ENCODE measurements at regions not wholly inside any gene's neighbourhood (a gene's known extent, or its start where the extent isn't known, plus 50 kb on each side); places are given as distances from the start of the nearest gene placed in this dataset.

DNA sequence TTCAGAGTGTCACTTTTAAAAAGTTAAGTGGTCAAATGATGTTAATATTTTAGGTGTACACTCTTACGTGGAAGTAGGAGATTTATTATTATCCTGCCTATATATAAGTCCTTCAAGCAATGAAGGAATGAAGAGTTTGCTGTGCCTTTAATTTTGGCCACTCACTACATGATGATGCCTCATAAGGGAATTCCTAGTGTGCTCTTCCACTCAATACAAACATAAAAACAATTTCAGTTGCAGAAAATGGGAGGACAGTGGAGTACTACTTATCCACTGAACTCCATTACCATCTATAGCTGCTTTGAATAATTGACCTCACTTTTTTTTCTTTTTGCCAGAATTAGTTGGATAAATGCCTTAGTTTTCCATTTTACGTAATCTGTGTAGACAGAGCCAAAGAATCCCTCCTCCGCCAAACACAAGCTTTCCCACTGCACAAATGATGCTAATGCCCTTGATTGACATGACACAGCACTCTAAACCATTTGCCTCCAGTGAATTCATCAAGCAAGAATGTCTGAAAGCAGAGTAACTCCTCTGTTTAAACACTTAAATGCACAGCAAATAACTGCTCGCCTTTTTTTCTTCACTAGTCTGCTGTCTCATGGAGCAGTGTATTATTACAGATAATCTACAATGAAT, 751.1 kb upstream of the FANCL start:
- H3K36me3 ChIP-seq (ENCODE audit: insufficient read depth, low read length), result no peaks in the 10 kb centered on the region
- intact Hi-C loops (cut with micrococcal nuclease), result no loop called here
- CTCF ChIA-PET (ENCODE audit: partially characterized antibody), result no interaction called here
- no peak overlapping the region for H3K27ac ChIP-seq (ENCODE audit: low read depth, low read length)
- Mint-ChIP-seq H3K9me3 (peaks cover 0 to 4% (median 0%) of the 10 kb centered on the region in 8 donors), H3K27ac (no peak overlapping the region), H3K4me1 (no peaks in the 10 kb centered on the region), H3K27me3 (no peaks in the 10 kb centered on the region), H3K4me3 (no peak overlapping the region), H3K36me3 (no peaks in the 10 kb centered on the region)
- no peaks in the 10 kb centered on the region for H3K9me3 ChIP-seq (ENCODE audit: control insufficient read depth in 1 of 2, low read length in 2 of 2)
- no peak overlapping the region for H3K4me3 ChIP-seq (ENCODE audit: low read length in 2 of 2)
- H3K27me3 ChIP-seq (ENCODE audit: insufficient read depth, low read length), result no peaks in the 10 kb centered on the region
- POLR2A ChIA-PET (ENCODE audit: partially characterized antibody), result no interaction called here
- H3K4me1 ChIP-seq (ENCODE audit: insufficient read depth, low read length), result no peaks in the 10 kb centered on the region
- DNase-seq, result no peak

DNA sequence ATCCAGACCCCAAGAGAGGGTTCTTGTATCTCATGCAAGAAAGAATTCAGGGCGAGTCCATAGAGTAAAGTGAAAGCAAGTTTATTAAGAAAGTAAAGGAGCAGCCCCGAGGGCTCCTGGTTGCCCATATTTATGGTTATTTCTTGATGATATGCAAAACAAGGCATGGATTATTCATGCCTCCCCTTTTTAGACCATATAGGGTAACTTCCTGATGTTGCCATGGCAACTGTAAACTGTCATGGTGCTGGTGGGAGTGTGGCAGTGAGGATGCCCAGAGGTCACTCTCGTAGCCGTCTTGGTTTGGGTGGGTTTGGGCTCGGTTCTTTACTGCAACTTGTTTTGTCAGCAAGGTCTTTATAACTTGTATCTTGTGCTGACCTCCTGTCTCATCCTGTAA, 750.2 kb upstream of the FANCL start:
- POLR2A ChIA-PET (ENCODE audit: partially characterized antibody), result no interaction called here
- Mint-ChIP-seq H3K4me1 (no peaks in the 10 kb centered on the region), H3K27ac (no peak overlapping the region), H3K4me3 (no peak overlapping the region), H3K36me3 (no peaks in the 10 kb centered on the region), H3K27me3 (no peaks in the 10 kb centered on the region), H3K9me3 (peaks cover 0 to 4% (median 0%) of the 10 kb centered on the region in 8 donors)
- intact Hi-C loops (cut with micrococcal nuclease), result no loop called here
- DNase-seq, result no peak
- Histone ChIP-seq H3K9me3 (ENCODE audit: control insufficient read depth in 1 of 2, low read length in 2 of 2) (no peaks in the 10 kb centered on the region), H3K36me3 (ENCODE audit: insufficient read depth, low read length) (no peaks in the 10 kb centered on the region), H3K4me1 (ENCODE audit: insufficient read depth, low read length) (no peaks in the 10 kb centered on the region), H3K27me3 (ENCODE audit: insufficient read depth, low read length) (no peaks in the 10 kb centered on the region), H3K4me3 (ENCODE audit: low read length in 2 of 2) (no peak overlapping the region), H3K27ac (ENCODE audit: low read depth, low read length) (no peak overlapping the region)
- CTCF ChIA-PET (ENCODE audit: partially characterized antibody), result no interaction called here

DNA sequence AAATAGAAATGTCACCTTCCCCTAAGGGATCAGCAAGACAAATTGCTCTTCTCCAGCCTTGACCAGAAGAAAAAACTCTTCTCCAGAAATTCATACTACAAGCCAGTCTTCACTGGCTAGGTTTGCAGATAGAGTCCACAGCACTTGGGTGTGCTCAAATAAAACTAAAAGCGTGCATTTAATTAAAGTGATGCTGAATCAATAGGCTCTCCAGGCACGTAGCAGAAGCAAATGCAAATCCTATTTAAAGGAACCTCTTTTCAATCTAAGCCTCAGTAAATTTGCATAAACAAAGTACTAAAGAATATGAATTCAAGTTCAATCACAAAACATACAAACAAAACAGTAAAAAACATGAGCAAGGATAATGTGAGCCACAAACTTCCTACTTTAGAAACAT, 744.4 kb upstream of the FANCL start:
- Histone ChIP-seq H3K27me3 (ENCODE audit: insufficient read depth, low read length) (no peaks in the 10 kb centered on the region), H3K9me3 (ENCODE audit: control insufficient read depth in 1 of 2, low read length in 2 of 2) (no peaks in the 10 kb centered on the region), H3K4me1 (ENCODE audit: insufficient read depth, low read length) (no peaks in the 10 kb centered on the region), H3K36me3 (ENCODE audit: insufficient read depth, low read length) (no peaks in the 10 kb centered on the region), H3K4me3 (ENCODE audit: low read length in 2 of 2) (no peak overlapping the region), H3K27ac (ENCODE audit: low read depth, low read length) (no peak overlapping the region)
- Mint-ChIP-seq H3K27me3 (peaks cover 0 to 1% of the 10 kb centered on the region in 2 donors), H3K9me3 (peaks cover 0 to 4% (median 0%) of the 10 kb centered on the region in 8 donors), H3K4me1 (no peaks in the 10 kb centered on the region), H3K36me3 (no peaks in the 10 kb centered on the region), H3K4me3 (no peak overlapping the region), H3K27ac (no peak overlapping the region)
- DNase-seq, result no peak
- ChIA-PET POLR2A (ENCODE audit: partially characterized antibody) (no interaction called here), CTCF (ENCODE audit: partially characterized antibody) (no interaction called here)
- intact Hi-C loops (cut with micrococcal nuclease), result no loop called here

DNA sequence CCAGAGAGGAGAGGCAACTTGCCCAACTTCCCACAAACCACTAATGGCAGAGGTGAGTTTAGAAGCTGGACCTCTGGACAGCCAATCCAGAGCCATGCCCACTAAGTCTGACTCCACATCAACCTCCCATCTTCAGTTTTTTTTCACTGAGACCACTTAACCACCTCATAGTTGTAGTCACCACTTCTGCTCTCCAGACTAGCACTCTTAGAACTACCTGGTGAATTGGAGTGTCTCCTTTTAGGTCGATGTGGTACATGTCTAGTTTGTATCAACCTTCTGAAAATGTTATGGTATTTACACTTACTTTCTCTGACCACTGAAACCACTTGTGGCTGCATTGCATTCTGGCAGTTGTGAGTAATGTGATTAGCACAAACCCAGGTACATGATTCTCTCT, 743.6 kb upstream of the FANCL start:
- H3K36me3 Mint-ChIP-seq, result no peaks in the 10 kb centered on the region
- H3K27me3 Mint-ChIP-seq, result peaks cover 0 to 1% of the 10 kb centered on the region in 2 donors
- no peaks in the 10 kb centered on the region for H3K36me3 ChIP-seq (ENCODE audit: insufficient read depth, low read length)
- POLR2A ChIA-PET (ENCODE audit: partially characterized antibody), result no interaction called here
- H3K27ac Mint-ChIP-seq, result no peak overlapping the region
- H3K27me3 ChIP-seq (ENCODE audit: insufficient read depth, low read length), result no peaks in the 10 kb centered on the region
- H3K9me3 Mint-ChIP-seq, result peaks cover 0 to 4% (median 0%) of the 10 kb centered on the region in 8 donors
- no peak for DNase-seq
- H3K27ac ChIP-seq (ENCODE audit: low read depth, low read length), result no peak overlapping the region
- no peaks in the 10 kb centered on the region for H3K4me1 Mint-ChIP-seq
- no peak overlapping the region for H3K4me3 Mint-ChIP-seq
- CTCF ChIA-PET (ENCODE audit: partially characterized antibody), result no interaction called here
- intact Hi-C loops (cut with micrococcal nuclease), result no loop called here
- no peaks in the 10 kb centered on the region for H3K9me3 ChIP-seq (ENCODE audit: control insufficient read depth in 1 of 2, low read length in 2 of 2)
- no peak overlapping the region for H3K4me3 ChIP-seq (ENCODE audit: low read length in 2 of 2)
- H3K4me1 ChIP-seq (ENCODE audit: insufficient read depth, low read length), result no peaks in the 10 kb centered on the region

DNA sequence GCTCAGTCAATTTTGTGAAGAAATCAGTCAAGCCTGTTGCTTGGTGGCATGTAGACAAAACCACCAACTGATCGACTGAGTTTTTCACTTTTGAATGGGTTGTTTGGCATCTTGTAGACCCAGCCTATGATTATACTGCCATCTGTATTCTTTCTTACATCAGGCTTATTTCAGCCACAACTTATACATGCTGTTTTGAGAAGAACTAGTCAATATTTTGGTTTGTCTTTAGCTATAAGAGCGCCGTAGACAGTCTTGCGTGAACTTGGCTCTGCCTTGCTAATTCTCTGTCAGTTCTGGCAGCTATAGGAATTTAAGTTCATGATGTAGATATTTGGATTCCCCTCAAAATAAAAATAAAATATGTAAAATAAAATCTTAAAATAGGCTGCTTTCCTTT, 742.0 kb upstream of the FANCL start:
- no peak overlapping the region for H3K4me3 ChIP-seq (ENCODE audit: low read length in 2 of 2)
- no peak overlapping the region for H3K4me3 Mint-ChIP-seq
- H3K27ac Mint-ChIP-seq, result no peak overlapping the region
- no peaks in the 10 kb centered on the region for H3K4me1 Mint-ChIP-seq
- CTCF ChIA-PET (ENCODE audit: partially characterized antibody), result no interaction called here
- no peaks in the 10 kb centered on the region for H3K27me3 ChIP-seq (ENCODE audit: insufficient read depth, low read length)
- no peak for DNase-seq
- intact Hi-C loops (cut with micrococcal nuclease), result no loop called here
- H3K27ac ChIP-seq (ENCODE audit: low read depth, low read length), result no peak overlapping the region
- H3K36me3 Mint-ChIP-seq, result no peaks in the 10 kb centered on the region
- H3K27me3 Mint-ChIP-seq, result peaks cover 0 to 1% of the 10 kb centered on the region in 2 donors
- POLR2A ChIA-PET (ENCODE audit: partially characterized antibody), result no interaction called here
- peaks cover 0 to 4% (median 0%) of the 10 kb centered on the region in 8 donors for H3K9me3 Mint-ChIP-seq
- no peaks in the 10 kb centered on the region for H3K9me3 ChIP-seq (ENCODE audit: control insufficient read depth in 1 of 2, low read length in 2 of 2)
- no peaks in the 10 kb centered on the region for H3K36me3 ChIP-seq (ENCODE audit: insufficient read depth, low read length)
- no peaks in the 10 kb centered on the region for H3K4me1 ChIP-seq (ENCODE audit: insufficient read depth, low read length)

DNA sequence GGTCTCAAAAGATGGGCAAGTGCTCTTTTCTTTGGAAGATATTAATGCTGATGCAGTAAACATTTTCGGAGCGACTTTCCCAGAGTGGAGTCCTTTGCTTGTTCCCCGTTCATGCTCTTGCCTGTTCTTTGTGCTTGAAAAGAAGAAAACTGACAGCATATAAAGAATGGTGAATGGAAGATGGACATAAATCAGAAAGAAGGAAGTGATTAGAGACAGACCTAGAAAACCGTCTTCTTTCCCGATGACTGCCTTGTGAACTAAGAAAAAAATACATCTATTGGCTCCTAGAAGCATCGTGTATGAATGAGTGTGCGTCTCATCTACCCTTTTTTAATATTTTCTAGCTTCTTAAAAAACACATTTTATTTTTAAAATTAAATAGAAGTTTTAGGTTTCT, 740.1 kb upstream of the FANCL start:
- POLR2A ChIA-PET (ENCODE audit: partially characterized antibody), result no interaction called here
- Histone ChIP-seq H3K9me3 (ENCODE audit: control insufficient read depth in 1 of 2, low read length in 2 of 2) (no peaks in the 10 kb centered on the region), H3K4me1 (ENCODE audit: insufficient read depth, low read length) (no peaks in the 10 kb centered on the region), H3K36me3 (ENCODE audit: insufficient read depth, low read length) (no peaks in the 10 kb centered on the region), H3K27ac (ENCODE audit: low read depth, low read length) (no peak overlapping the region), H3K27me3 (ENCODE audit: insufficient read depth, low read length) (no peaks in the 10 kb centered on the region), H3K4me3 (ENCODE audit: low read length in 2 of 2) (no peak overlapping the region)
- no peaks in the 10 kb centered on the region for H3K36me3 Mint-ChIP-seq
- intact Hi-C loops (cut with micrococcal nuclease), result no loop called here
- no peak for DNase-seq
- H3K4me1 Mint-ChIP-seq, result no peaks in the 10 kb centered on the region
- H3K27me3 Mint-ChIP-seq, result peaks cover 0 to 1% of the 10 kb centered on the region in 2 donors
- H3K27ac Mint-ChIP-seq, result no peak overlapping the region
- H3K9me3 Mint-ChIP-seq, result peaks cover 0 to 4% (median 0%) of the 10 kb centered on the region in 8 donors
- no peak overlapping the region for H3K4me3 Mint-ChIP-seq
- CTCF ChIA-PET (ENCODE audit: partially characterized antibody), result no interaction called here

- Mint-ChIP-seq H3K27me3 (peaks cover 0 to 1% of the 10 kb centered on the region in 2 donors), H3K27ac (no peak overlapping the region), H3K9me3 (peaks cover 0 to 3% (median 0%) of the 10 kb centered on the region in 8 donors), H3K36me3 (no peaks in the 10 kb centered on the region), H3K4me3 (no peak overlapping the region), H3K4me1 (no peaks in the 10 kb centered on the region)
- H3K36me3 ChIP-seq (ENCODE audit: insufficient read depth, low read length), result no peaks in the 10 kb centered on the region
- H3K4me1 ChIP-seq (ENCODE audit: insufficient read depth, low read length), result no peaks in the 10 kb centered on the region
- H3K27ac ChIP-seq (ENCODE audit: low read depth, low read length), result no peak overlapping the region
- ChIA-PET CTCF (ENCODE audit: partially characterized antibody) (no interaction called here), POLR2A (ENCODE audit: partially characterized antibody) (no interaction called here)
- no peaks in the 10 kb centered on the region for H3K27me3 ChIP-seq (ENCODE audit: insufficient read depth, low read length)
- no peak for DNase-seq
- intact Hi-C loops (cut with micrococcal nuclease), result no loop called here
- no peak overlapping the region for H3K4me3 ChIP-seq (ENCODE audit: low read length in 2 of 2)
- H3K9me3 ChIP-seq (ENCODE audit: control insufficient read depth in 1 of 2, low read length in 2 of 2), result no peaks in the 10 kb centered on the region
These were observed 735.4 kb upstream of the FANCL start for GRCh38 chr2:58976375-58977071.
